Aorta (tissue), 5 donors: ENCODE measurements at regions not wholly inside any gene's neighbourhood (a gene's known extent, or its start where the extent isn't known, plus 50 kb on each side); places are given as distances from the start of the nearest gene placed in this dataset.

Experiments
- ATAC-seq: fragments of 200-7000 bp; cut with Tn5 transposase; one replicate; pipeline ENCODE4 v1.9.1; 2022; ENCODE audit warnings: moderate library complexity; ENCODE audit not compliant: low FRiP score
- DNase-seq, 2 donors: peaks; one replicate each; pipeline ENCODE4 v3.0.0-alpha.2; 2020
- H3K27ac ChIP-seq, 2 donors: one replicate each; pipeline ENCODE4 v1.5.1; 2013; ENCODE audit warnings: low read length in 2 of 2, mild to moderate bottlenecking in 2 of 2, moderate library complexity in 2 of 2, control low read depth in 1 of 2, inconsistent platforms in 1 of 2, low read depth in 1 of 2
- H3K27me3 ChIP-seq, 2 donors: one replicate each; pipeline ENCODE4 v1.6.1; 2013; ENCODE audit warnings: control low read depth in 1 of 2, low read length in 1 of 2, mild to moderate bottlenecking in 1 of 2, moderate library complexity in 1 of 2; ENCODE audit not compliant: insufficient read depth in 2 of 2, control insufficient read depth in 1 of 2
- H3K36me3 ChIP-seq, 2 donors: one replicate each; pipeline ENCODE4 v1.6.1; 2013; ENCODE audit warnings: control low read depth in 1 of 2, low read length in 1 of 2, mild to moderate bottlenecking in 1 of 2; ENCODE audit not compliant: insufficient read depth in 2 of 2, control insufficient read depth in 1 of 2
- H3K4me1 ChIP-seq, 2 donors: one replicate each; pipeline ENCODE4 v1.6.1; 2013; ENCODE audit warnings: low read length in 2 of 2, control low read depth in 1 of 2, mild to moderate bottlenecking in 1 of 2, moderate library complexity in 1 of 2; ENCODE audit not compliant: insufficient read depth in 2 of 2, control insufficient read depth in 1 of 2
- H3K4me3 ChIP-seq, 2 donors: one replicate each; pipeline ENCODE4 v1.5.1; 2013; ENCODE audit warnings: low read length in 2 of 2, control low read depth in 1 of 2, mild to moderate bottlenecking in 1 of 2
- H3K9me3 ChIP-seq: one replicate; pipeline ENCODE4 v1.6.1; 2013; ENCODE audit warnings: mild to moderate bottlenecking, low read length; ENCODE audit not compliant: control insufficient read depth
- WGBS, 2 donors: extraction: QIAGEN DNeasy Blood & Tissue Kit; methylation state at CpG; one replicate each; pipeline ENCODE4 v1.1.7; 2013; 5-methylcytosine and 5-hydroxymethylcytosine counted together
- intact Hi-C, 2 donors: fragments of 100-400 bp; cut with DNase I; formaldehyde crosslinking; loops; one replicate each; pipeline versions ENCODE4 v1.14.2 to v1.15.0; 2022
- donor health status: healthy with polysubstance abuse.
- donor health status: Bipolar disorder and iron deficiency.
- donor health status: DM: no; HTN: no; CAD: no.
- donor health status: DM: no; HTN: no; CAD: no.
- donor health status: DM: yes; HTN: yes; CAD: no.

DNA sequence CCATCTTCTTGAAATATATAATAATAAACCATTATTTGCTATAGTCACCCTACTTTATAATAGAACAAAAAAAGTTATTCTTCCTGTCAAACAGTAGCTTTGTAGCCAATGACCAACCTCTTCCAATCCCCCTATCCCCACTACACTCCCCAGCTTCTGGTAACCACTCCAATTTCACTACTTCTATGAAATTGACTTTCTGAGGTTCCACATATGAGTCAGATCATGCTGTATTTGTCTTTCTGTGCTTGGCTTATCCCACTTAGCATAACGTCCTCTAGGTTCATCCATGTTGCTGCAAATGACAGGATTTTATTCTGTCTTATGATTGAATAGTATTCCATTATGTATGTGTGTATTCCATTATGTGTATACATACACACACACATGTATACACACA, 809.7 kb upstream of the NDST4 start:
- no peaks in the 10 kb centered on the region for H3K36me3 ChIP-seq
- H3K4me1 ChIP-seq = no peaks in the 10 kb centered on the region
- H3K27me3 ChIP-seq = peaks cover 0 to 3% of the 10 kb centered on the region in 2 donors
- H3K27ac ChIP-seq = no peak overlapping the region
- WGBS, 2 donors = 64 to 66% methylated on average over 1 of the region's 1 CpG
- H3K4me3 ChIP-seq = no peak overlapping the region
- DNase-seq = no peak
- no peak for ATAC-seq
- no peaks in the 10 kb centered on the region for H3K9me3 ChIP-seq
- intact Hi-C loops = no loop called here

DNA sequence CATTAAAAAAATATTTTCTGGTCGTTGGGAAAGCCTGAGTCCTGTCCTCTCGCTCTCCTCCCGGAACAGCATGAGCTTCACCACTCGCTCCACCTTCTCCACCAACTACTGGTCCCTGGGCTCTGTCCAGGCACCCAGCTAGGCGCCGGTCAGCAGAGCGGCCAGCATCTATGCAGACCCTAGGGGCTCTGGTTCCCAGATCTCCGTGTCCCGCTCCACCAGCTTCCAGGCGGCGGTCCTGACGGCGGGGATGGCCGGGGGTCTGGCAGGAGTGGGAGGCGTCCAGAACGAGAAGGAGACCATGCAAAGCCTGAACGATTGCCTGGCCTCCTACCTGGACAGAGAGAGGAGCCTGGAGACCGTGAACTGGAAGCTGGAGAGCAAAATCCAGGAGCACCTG, 807.2 kb upstream of the NDST4 start:
- no peak overlapping the region for H3K4me3 ChIP-seq
- ATAC-seq (no peak), DNase-seq (no peak)
- H3K9me3 ChIP-seq = no peaks in the 10 kb centered on the region
- no peaks in the 10 kb centered on the region for H3K4me1 ChIP-seq
- H3K27me3 ChIP-seq = peaks cover 0 to 3% of the 10 kb centered on the region in 2 donors
- no peak overlapping the region for H3K27ac ChIP-seq
- intact Hi-C loops = no loop called here
- WGBS, 2 donors = 90 to 92% methylated on average over 18 of the region's 18 CpGs
- H3K36me3 ChIP-seq = no peaks in the 10 kb centered on the region

DNA sequence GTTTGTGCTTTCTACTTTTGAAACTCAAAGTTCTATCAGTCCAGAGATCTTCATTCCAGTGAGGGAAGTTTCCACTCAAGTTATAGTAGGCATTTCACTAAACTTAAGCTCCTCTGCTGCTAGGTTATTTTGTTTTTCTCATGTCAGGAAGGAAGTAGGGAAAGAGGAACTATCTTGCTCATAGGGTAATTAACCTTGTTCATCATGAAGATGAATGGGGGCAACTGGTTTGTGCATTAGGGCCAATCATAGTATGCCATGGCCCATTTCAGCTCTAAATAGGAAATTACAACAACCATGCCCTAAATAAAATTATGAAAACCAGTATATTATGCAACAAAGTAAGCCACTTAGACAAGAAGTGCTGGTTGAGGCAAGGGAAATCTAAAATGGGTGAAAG, 804.7 kb upstream of the NDST4 start:
- no peaks in the 10 kb centered on the region for H3K9me3 ChIP-seq
- no peaks in the 10 kb centered on the region for H3K36me3 ChIP-seq
- intact Hi-C loops = no loop called here
- no peak overlapping the region for H3K4me3 ChIP-seq
- H3K4me1 ChIP-seq = no peaks in the 10 kb centered on the region
- H3K27me3 ChIP-seq = peaks cover 0 to 3% of the 10 kb centered on the region in 2 donors
- DNase-seq = no peak
- ATAC-seq = no peak
- H3K27ac ChIP-seq = no peak overlapping the region

DNA sequence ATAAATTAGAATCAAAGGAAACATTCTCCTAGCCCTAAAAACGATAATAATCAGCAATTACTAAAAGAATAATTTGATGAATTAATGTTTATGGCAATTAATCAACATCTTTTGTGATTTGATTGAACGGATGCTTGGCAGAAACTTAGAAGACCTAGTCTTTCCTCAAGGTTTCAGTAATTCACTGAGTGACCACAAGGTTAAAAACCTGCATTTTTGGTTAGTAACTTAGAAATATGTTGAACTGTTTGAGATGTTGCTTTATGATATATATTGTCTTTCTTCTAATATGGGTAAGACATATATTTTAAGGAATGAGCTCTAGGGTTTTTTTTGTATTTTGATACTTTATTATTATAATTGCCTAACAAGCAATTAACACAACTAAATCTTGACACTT, 793.0 kb upstream of the NDST4 start:
- ATAC-seq = no peak
- WGBS, 2 donors = 37 to 38% methylated on average over 2 of the region's 2 CpGs
- intact Hi-C loops = no loop called here

DNA sequence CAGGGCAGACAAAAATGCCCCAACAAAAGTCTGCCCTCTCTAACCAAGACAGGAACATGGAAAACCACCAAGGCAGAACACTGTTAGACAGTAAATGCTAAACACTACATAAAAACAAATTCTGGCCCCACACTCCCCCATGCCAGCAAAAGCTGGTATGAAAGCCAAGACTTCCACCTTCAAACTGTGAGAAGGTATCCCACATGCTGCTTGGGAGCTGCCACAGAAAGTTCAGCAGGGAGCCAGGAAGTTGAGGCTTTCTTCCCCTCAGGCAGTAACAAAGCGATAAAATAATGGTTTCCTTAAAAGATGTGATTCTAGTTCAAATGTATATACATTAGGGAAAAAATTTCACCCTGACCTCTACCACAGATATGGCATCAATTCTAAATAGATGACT, 770.4 kb upstream of the NDST4 start:
- intact Hi-C loops = no loop called here
- H3K9me3 ChIP-seq = no peaks in the 10 kb centered on the region
- H3K36me3 ChIP-seq = no peaks in the 10 kb centered on the region
- no peak for ATAC-seq
- no peak overlapping the region for H3K4me3 ChIP-seq
- 80 to 92% methylated on average over 1 of the region's 1 CpG for WGBS, 2 donors
- H3K4me1 ChIP-seq = no peaks in the 10 kb centered on the region
- H3K27me3 ChIP-seq = no peaks in the 10 kb centered on the region
- H3K27ac ChIP-seq = no peak overlapping the region
- no peak for DNase-seq

More for the DNA sequence above, 793.0 kb upstream of the NDST4 start:
- Histone ChIP-seq H3K4me1 (no peaks in the 10 kb centered on the region), H3K4me3 (no peak overlapping the region), H3K36me3 (no peaks in the 10 kb centered on the region), H3K27me3 (no peaks in the 10 kb centered on the region), H3K27ac (no peak overlapping the region), H3K9me3 (peaks cover 1% of the 10 kb centered on the region)
- DNase-seq = no peak

DNA sequence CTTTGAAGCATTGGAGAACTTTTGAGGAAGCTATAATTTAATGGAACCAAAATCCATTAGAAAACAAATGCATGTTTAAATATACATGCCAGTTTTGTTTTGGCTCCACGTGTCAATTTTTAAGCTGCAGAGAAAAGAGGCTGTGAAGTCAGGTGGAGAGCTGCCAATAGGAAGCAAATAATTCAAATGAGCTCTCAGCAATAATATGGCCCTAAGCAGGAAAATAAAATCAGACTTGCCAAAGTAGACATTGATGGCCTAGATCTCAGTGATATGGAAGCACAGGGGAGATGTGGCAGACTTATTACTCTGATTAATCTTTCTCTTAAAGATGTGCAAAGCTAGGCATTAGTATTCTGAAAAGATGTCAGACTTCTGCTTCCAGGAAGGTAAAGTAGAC, 769.8 kb upstream of the NDST4 start:
- WGBS, 2 donors = 23 to 45% methylated on average over 1 of the region's 1 CpG
- intact Hi-C loops = no loop called here
- Histone ChIP-seq H3K4me3 (no peak overlapping the region), H3K36me3 (no peaks in the 10 kb centered on the region), H3K27ac (no peak overlapping the region), H3K27me3 (no peaks in the 10 kb centered on the region), H3K9me3 (no peaks in the 10 kb centered on the region), H3K4me1 (no peaks in the 10 kb centered on the region)
- DNase-seq (no peak), ATAC-seq (no peak)

DNA sequence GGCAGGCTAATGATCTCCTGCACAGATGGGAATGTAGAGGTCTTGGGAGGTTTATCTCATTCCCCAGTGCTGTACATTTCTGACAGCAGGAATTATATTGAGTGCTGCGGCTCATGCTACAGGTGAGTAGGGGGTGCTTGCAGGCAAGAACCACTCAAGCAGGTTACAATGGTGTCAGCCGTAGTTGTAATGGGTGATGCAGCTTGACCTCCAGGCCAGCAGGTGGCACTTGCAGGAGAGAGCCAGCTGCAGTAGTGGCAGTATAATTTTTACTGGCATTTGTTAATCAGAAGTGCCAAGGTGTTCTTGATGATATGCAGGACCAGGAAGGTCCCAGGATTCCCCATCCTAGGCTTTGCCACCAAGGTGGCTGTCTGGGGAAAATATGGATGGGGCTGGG, 759.6 kb upstream of the NDST4 start:
- 87 to 94% methylated on average over 2 of the region's 2 CpGs for WGBS, 2 donors
- ATAC-seq (no peak), DNase-seq (no peak)
- Histone ChIP-seq H3K9me3 (no peaks in the 10 kb centered on the region), H3K36me3 (no peaks in the 10 kb centered on the region), H3K4me1 (no peaks in the 10 kb centered on the region), H3K27me3 (no peaks in the 10 kb centered on the region), H3K27ac (no peak overlapping the region), H3K4me3 (no peak overlapping the region)
- intact Hi-C loops = no loop called here

DNA sequence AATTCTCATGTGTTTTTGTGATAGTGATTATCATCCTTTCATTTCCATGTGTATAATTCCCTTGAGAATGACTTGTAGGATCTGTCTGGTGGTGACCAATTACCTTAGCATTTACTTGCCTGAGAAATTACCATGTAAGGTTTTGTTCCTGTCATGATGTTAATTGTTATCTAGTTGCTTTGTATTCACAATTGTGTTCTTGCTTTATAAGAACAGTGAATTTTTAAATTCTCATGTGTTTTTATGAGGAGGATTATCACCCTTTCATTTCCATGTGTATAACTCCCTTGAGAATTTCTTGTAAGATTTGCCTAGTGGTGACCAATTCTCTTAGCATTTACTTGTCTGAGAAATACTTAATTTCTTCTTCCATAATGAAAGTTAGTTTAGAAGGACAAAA, 758.2 kb upstream of the NDST4 start:
- Histone ChIP-seq H3K27ac (no peak overlapping the region), H3K4me1 (no peaks in the 10 kb centered on the region), H3K9me3 (no peaks in the 10 kb centered on the region), H3K36me3 (no peaks in the 10 kb centered on the region), H3K27me3 (no peaks in the 10 kb centered on the region), H3K4me3 (no peak overlapping the region)
- ATAC-seq = no peak
- intact Hi-C loops = no loop called here
- DNase-seq = no peak

- DNase-seq (no peak), ATAC-seq (no peak)
- WGBS, 2 donors = 61 to 65% methylated on average over 3 of the region's 3 CpGs
- Histone ChIP-seq H3K9me3 (no peaks in the 10 kb centered on the region), H3K4me3 (no peak overlapping the region), H3K27ac (no peak overlapping the region), H3K4me1 (no peaks in the 10 kb centered on the region), H3K36me3 (no peaks in the 10 kb centered on the region), H3K27me3 (no peaks in the 10 kb centered on the region)
- intact Hi-C loops = no loop called here
Observed at GRCh38 chr4:115866364-115866896, 753.0 kb upstream of the NDST4 start.
